ENCODE measurements at regions not wholly inside any gene's neighbourhood (a gene's known extent, or its start where the extent isn't known, plus 50 kb on each side); places are given as distances from the start of the nearest gene placed in this dataset.

GRCh38 chr16:62342216-62342615 is 306.0 kb upstream of the CDH8 start:
- TF ChIP-seq CTCF (IDR thresholded peaks at IDR 0.05): no peak

GRCh38 chr16:62335356-62335755 is 299.1 kb upstream of the CDH8 start:
- no peak for TF ChIP-seq CTCF (IDR thresholded peaks at IDR 0.05)

GRCh38 chr16:62321606-62322005 is 285.4 kb upstream of the CDH8 start:
- TF ChIP-seq CTCF (IDR thresholded peaks at IDR 0.05): no peak

GRCh38 chr16:62298600-62298999 is 262.4 kb upstream of the CDH8 start:
- no peak for TF ChIP-seq CTCF (IDR thresholded peaks at IDR 0.05)

- TF ChIP-seq CTCF (IDR thresholded peaks at IDR 0.05): no peak
Measured at GRCh38 chr16:62294213-62294972, 258.2 kb upstream of the CDH8 start.

- no peak for TF ChIP-seq CTCF (IDR thresholded peaks at IDR 0.05)
Measured at GRCh38 chr16:62288990-62289629, 252.9 kb upstream of the CDH8 start.

GRCh38 chr16:62280506-62280905 is 244.3 kb upstream of the CDH8 start:
- TF ChIP-seq CTCF (IDR thresholded peaks at IDR 0.05): no peak
